Fibroblast of skin of left biceps (primary cell): ENCODE measurements at regions not wholly inside any gene's neighbourhood (a gene's known extent, or its start where the extent isn't known, plus 50 kb on each side); places are given as distances from the start of the nearest gene placed in this dataset.
A peak's percentile ranks its signal among the peaks of the same experiment; 100 is the strongest.
"Not testable (repeated sequence)": the region's sequence is repeated elsewhere in the genome, so short reads cannot be mapped to it uniquely, and the experiment has no call there.

Experiments
- DNase-seq, 2 experiments: peaks; one replicate each; pipeline ENCODE4 v3.0.0-alpha.2; 2013; ENCODE audit warnings: low read depth in 2 of 2

DNA sequence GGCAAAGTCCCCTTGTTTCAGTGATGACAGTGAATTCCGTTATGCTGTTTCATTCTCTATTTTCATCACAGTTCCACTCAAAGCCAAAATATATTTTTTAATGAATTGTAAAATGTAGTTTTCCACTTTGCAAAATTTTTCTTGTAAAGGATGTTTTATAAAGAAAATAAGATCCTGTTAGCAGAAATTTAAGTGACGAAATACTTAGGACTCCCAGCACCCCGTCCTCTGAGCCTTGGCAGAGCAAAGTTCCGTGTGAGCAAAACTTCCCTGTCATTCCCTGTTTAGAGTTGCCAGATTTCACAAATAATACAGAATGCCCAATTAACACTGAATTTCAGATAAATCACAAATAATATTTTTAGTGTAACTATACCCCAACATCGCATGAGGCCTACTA lies 81.0 kb upstream of the RBPJ start:
- DNase-seq: no peak

DNA sequence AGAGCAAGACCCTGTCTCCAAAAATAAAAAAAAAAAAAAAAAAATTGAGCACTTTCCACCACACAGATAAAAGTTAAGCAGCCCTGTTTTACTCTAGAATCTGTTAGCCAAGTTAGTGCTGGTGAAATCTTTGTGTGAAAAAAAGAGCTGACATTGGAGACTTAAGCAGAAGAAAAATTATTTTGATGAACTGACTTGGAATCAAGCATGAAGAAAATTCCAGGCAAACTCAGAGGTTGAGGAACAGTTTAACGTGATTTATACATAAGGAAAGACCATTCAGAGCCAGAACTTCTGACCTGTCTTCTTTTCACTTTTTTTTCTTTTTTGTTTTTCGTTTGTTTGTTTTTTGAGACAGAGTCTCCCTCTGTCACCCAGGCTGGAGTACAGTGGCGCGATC lies 79.6 kb upstream of the RBPJ start:
- DNase-seq: no peak

DNA sequence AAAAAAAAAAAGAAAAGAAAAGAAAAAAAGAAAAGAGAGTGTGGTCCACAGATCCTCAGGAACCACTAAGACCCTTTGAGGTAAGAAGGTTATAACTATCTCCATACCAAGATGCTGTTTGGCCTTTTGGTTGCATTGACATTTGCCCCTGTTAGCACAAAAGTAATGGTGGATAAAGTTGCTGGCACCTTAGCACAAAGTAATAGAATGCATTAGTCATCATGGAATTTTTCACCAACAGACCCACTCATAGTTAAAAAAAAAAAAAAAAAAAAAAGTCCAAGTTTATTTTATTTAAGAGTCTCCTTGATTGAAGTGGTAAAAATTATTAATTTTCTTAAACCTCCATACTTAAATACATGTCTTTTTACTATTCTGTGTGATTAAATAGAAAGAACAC lies 78.4 kb upstream of the RBPJ start:
- DNase-seq: no peak

DNA sequence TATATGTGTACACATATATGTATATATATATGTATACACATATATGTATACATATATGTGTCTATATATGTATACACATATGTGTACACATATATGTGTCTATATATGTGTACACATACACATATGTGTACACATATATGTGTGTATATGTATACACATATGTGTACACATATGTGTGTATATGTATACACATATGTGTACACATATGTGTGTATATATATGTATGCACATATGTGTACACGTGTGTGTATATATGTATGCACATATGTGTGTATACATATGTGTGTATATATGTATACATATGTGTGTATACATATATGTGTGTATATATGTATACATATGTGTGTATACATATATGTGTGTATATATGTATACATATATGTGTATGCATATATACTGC lies 76.7 kb upstream of the RBPJ start:
- not testable (repeated sequence) for DNase-seq

DNA sequence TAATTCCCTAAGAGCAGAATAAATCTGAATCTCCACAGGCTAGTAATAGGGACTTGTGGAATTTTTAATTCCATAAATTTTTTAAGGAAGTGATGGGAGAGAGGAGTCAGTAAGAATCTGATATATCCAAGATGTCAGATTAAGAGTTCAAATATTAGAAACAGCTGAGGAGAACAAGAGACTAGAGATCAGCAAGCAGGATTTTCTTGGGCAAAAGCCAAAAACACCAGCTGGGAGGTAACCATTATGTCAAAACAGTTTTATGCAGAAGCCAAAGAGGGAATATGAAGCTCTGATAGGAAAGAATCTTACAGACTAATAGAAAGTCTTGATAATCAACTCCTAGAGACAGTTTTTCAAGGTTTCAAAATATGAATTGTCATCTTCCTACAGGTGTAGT lies 72.2 kb upstream of the RBPJ start:
- peak; percentile 80 to 81 for DNase-seq

DNA sequence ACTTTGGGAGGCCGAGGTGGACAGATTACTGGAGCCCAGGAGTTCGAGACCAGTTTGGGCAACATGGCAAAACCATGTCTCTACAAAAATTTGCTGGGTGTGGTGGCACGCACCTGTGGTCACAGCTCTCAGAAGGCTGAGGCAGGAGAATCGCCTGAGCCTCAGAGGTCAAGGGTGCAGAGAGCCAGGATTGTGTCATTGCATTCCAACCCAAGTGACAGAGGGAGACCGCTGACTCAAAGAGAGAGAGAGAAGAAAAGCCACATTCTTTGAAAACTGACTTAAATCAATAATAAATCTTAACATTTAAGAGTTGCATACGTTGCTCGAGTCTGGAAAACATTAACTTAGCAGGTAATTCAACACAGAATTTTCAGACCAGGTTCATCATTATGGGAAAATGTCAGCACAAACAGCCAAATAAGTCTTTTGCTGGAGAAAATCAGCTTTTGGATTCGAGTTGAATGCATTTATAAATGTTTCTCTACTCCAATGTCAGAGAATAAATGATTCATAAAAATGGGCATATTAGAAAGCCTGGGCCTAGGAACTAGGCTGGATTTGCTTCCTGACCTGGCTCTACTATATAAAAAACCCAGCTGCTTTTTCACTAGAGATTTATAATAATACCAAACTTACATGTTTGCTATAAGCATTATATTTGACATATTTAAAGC lies 68.3 kb upstream of the RBPJ start:
- no peak for DNase-seq

DNA sequence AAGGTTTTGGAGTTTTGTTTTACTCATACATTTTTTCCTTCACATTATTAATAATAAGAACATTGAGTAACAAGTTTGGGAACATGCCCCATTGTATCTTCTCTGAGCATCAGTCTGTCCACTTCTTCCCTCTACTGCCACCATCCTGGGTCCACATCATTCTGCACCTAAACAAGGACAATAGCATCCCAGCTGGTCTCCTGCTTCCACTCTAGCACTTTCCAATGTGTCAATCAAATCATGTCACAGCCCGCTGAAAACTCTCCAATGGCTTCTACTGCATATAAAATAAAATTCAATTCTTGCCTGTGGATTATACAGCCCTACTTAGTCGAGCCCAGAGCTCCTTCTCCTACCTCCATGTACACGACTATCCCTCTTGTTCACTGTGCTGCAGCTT lies 66.8 kb upstream of the RBPJ start:
- no peak for DNase-seq

DNA sequence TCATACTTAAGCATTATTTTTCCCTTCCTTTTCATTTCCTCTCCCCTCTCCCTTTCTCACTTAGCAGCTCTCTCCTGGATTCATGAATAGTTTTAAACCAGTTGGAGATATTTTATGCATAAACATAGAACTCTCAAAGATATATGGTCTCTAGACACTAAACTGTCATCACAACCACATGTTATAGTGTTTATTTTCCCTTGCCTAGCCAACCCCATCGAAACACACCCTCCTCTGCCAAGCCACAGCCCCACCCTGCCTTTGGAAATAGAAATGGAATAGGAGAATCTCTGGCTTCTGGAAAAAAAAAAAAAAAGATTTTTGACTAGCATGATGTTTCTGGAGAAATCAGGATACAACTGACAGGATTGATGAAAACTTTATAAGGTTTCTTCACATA lies 64.8 kb upstream of the RBPJ start:
- no peak for DNase-seq

DNA sequence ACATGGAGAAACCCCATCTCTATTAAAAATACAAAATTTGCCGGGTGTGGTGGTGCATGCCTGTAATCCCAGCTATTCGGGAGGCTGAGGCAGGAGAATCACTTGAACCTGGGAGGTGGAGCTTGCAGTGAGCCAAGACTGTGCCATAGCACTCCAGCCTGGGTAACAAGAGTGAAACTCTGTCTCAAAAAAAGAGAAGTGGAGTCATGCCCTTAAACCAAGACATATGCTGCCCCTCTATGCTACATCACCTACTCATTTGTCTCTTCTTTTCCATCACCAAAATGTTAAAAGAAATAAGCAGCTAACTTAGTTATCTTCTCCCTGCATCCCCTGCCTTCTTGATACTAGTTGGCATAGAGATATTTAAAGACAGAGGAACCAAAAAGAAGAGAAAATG lies 63.4 kb upstream of the RBPJ start:
- not testable (repeated sequence) for DNase-seq

DNA sequence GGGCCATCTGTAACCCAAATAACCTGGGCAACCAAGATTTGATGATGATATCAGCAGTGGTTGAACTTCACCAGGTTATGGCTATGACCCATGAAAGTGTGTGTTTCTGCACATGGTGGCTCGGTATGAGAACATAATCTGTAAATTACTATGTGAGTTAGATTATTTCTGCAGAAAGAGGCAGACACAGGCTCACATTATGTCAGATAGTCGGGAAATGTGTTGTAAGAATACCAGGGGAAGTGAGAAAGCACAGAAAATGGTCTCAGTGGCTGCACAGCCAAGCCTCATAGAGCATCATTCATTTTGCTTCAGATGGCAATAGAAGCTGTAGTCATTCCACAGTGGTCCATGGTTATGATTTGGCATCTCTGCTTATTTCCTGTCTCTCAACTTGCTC lies 63.0 kb upstream of the RBPJ start:
- no peak for DNase-seq

DNA sequence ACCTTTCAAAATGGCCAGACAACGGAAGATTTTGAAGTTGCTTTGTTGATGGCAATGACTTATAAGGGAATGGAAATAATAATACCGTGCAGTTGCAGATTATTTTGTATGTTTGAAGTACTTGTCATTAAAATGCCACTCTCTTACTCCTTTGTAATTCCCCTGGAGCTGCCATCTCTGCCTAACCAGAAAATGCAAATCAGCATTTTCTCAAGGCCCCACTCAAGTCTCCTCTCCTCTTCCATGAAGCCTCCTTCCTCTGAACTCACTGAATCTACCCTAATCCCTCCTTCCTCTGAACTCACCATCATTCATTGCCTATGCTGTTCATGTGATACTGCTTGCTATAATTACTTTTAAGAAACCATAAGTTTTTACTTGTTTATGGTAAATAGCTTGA lies 60.2 kb upstream of the RBPJ start:
- DNase-seq: no peak

DNA sequence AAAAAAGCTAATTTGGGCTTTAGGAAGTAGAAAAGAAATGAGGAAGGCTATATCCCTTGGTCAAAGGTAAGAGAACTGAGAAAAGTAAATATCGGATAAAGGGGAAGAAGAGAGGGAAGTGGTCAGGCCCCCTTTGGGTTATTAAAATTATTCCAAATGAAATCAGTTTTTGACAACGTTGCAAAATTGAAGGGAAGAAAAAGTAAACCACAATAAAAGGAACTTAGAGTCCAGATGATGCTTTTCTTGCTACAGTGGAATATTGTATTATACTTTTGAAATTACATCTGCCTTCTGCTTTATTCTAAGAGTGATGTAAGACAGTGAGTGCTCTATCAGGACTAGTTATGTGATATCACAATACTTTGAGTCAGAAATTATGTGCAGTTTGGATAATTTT lies 59.4 kb upstream of the RBPJ start:
- no peak for DNase-seq

DNA sequence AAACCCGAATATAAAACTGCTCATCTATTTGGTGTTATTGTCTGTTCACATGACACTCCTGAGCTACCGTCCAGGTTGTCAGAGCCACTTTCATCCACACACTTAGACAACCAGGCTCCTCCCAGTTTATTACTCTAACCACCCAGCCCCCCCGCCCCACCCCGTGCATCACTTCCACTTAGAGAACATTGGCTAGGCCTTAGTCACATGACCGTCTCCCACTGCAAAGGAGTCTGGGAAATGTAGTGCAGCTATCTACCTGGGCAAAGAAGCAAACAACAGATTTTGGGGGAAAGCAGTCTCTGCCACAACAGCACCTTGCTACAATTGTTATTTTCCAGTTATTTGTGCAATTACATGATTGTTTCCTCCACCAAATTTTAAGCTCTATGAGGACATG lies 57.6 kb upstream of the RBPJ start:
- no peak for DNase-seq

DNA sequence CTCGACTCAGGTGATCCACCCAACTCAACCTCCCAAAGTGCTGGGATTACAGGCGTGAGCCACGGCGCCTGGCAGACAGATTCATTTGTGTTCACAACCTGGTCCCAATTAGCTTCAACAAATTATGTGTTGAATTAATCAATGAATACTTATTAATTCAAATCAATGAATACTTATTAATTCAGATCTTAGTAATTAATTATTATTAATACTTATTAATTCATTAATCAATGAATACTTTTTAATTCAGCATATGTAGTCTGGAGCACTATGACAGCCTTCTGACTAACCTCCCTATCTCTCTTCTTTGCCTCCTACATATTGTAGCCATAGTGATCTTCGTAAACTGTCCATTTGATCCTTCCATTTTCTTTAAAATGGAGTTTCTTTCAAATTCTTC lies 56.7 kb upstream of the RBPJ start:
- DNase-seq: no peak

DNA sequence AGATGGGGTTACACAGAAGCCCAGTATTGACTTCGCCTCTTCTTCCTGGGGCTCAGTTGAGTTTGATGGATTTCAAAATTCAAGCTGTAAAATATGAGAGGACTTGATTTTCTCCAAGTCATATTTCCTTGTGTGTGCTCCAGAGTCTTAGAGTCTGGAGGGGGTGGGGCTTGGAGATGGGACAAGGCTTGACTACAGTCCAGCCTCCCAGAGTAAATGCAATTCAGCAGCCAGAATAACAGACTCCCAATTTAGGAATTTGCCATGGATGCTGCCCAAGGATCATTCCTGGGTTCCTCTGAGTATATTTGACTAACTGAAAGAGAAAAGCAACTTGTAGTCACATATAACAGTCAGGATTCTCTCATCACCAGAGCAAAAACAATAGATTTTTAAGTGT lies 53.7 kb upstream of the RBPJ start:
- no peak for DNase-seq

DNA sequence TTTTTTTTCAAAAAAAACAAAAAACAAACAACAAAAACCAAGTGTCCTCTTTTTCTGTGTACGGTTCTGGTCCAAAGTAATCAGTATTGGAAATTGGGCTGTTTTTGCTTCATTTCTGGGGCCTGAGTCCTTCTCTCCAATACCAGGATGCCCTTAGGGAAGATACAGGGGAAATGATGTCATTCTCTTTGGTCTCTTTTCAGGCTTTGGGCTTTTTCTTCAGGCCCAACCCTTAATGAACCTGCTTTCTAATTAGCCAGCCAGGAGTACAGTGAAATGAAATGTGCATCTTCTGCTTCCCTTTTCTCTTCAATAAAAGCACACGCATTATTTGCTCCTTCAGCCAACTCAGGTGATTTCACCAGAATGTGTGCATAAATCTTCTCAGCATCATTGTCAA lies 52.6 kb upstream of the RBPJ start:
- no peak for DNase-seq

DNA sequence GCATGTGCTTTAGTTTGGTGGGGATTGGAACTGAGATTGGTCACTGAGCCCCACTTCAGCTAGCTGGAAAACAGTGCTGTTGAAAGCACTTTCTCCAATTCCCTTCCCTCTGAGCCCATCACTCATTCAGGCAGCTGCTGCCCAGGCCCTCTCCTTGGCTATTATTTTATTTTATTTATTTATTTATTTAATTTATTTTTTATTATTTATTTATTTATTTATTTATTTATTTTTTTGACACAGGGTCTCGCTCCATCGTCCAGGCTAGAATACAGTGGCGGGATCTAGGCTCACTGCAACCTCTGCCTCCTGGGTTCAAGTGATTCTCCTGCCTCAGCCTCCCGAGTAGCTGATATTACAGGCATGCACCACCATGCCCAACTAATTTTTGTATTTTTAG lies 51.8 kb upstream of the RBPJ start:
- DNase-seq: no peak
